NCI-H2227 (cell line): ENCODE measurements at regions not wholly inside any gene's neighbourhood (a gene's known extent, or its start where the extent isn't known, plus 50 kb on each side); places are given as distances from the start of the nearest gene placed in this dataset.

Source experiments
- DNase-seq: peaks from one replicate; lab custom pipeline; 2025; ENCODE audit not compliant: unreplicated experiment; lab: John Stamatoyannopoulos, UW

DNA sequence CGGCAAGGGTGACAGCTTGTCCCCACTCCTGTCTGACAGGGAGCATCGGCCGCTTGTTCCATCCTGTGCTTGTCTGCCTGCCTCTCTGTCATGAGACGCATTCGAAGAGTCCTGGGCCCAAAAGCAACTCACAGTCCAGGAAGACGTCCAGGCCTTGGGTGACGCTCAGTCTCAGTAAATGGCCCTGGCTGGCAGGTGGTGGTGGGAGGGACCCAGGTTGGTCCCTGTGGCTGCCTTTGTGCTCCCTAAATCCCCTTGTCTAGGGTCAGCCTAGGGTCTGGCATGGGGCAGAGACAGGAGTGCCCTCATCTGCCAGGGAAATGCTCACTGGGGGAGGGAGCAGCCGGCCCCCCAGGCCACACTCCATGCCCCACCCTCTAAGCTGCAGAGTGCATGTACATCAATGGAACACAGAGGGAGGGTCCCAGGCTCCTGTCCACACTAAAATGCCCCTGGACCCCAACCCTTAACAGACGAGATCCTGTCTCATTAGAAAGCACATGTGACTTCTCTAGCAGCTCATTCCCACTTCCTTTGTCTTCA, 295.2 kb upstream of the ZNF32 start:
- no peak for DNase-seq

DNA sequence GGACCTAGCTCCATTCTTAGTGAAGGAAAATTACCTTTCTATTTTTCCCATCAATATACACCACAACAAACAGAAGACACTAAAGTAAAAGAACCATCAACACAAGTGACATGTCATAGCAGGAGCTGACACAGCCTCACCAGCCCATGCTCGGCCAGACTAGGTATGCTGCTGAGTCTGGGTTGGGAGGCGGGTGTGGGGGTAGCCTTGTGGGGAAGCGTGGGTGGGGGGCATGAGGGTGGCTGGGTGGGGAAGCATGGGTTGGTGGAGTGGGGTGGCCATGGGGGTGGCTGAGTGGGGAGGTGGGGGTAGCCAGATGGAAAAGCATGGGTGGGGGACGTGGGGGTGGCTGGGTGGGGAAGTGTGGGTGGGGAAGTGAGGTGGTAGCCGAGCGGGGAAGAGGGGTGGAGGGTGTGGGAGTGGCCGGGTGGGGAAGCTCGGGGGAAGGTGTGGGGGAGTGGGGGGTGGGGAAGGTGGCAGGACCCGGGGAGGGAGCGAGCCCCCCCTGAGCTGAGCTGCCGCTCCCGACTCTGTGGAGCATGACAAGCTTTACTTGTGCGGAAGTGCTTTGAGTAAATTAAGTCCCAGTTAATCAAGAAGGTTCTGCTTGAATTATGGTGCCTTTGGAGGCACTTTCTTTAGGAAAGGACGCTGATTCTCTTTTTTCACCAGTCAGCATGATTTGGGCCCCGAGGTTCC, 294.6 kb upstream of the ZNF32 start:
- no peak for DNase-seq

DNA sequence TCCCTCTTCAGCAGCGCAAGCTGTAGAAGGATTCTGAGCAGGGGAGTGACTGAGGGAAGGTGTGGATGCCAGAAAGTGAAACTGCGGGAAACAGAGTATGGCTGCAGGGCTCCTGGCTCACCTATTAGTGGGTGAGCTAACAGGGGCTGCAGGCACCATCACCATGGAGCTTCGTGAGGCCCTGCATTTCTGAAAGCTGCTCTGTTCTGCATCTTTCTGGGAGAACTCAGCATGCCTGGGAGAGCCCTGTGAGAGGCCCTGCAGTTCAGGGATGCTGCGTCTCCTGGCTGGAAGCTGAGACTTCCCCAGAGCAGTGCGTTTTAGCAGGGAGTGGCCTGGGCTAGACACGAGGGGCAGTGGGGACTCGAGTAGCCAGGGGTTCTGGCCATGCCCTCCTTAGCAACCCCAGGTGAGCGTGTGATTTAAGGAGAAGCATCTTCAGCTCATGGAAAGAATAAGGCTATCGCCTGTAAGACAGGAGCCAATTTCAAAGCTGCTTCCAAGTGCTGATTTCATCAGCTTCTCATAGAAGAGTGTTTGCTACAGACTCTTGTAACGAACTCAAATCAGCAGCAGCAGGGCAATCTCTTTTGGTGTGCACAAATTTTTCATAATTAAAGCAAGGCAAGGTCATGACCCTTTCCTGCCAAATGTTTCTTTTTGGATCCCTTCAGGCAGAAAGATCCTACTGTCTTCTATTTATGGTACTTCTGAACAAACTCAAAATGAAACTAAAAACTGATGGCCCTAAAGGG, 293.6 kb upstream of the ZNF32 start:
- no peak for DNase-seq

DNA sequence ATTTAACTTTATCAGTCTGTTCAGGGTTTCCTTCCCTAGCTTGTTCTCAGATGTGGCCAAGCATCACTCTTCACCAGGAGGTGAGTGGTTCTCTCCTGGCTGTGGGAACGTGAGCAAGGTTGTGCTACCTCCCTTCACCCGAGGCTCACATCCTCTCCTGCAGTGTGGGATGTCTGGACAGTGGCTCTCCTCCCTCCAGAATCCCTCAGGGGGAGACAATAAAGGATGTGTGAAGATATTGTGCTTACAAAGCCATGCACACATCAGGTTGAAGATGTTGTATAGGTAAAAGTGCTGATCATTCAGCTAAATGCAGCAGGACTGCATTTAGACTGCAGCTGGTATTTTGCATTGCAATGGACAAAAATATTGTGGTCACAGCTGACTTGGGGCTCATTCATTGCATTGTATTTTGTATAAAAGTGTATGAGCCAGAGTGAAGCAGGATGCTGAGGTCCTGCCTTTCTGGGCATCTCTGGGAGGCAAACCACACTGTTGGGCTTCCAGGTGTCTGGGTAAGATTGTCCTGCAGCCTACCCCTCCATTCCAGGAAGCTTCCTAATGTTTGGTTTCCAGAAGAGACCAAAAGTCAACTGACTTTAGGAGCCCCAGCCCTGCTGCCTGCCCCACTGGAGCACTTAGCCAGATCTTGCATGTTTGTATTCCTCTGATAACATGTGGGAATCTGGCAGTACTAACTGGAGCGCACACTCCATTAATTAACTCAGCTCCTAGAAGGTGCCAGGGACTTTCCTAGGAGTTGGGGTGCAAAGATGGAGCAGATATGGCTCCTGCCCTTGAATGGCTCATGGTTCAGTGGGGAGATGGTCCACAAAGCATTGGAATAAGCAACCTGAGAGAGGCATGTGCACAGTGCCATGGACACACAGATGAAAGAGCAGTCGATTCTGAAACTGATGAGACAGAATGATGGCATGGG, 292.5 kb upstream of the ZNF32 start:
- DNase-seq = no peak

DNA sequence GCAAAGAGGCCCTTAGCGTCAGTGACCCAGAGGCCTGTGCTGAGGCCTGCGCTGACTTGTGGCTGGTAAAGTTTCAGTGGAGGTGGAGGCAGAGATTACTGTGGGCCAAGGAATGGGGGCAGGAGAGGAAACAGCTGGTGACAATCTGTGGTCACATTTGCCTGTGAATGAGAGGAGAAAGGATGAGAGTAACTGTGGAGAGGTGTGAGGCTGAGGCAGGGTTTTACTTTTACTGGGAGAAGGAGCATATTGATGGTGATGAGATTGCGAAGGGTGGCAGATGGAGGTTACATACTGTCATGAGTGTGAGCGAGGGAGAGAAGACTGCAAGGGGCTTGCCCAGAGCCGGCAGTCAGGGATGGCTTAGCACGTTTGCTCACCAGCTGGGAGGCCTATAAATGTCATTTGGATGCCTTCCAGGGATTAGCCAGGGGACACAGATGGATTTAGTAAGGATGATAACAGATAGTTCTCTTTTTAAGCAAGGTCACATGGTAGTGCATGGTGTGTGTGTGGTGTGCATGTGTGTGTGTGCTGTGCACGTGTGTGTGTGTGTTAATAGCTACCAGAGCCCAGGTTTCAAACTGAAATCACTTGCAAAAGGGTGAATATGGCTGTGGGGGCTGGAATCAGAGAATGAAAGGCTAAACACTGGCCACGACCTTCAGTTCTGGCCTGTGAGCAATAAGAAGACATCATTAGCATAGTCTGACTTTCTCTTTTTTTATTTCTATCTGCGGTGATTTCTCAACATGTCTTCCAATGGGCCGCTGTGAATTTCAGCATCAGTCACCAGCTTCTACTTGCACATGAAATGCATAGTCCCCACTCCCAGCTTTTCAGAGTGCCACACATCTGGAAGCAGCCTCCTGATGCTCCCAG, 291.5 kb upstream of the ZNF32 start:
- no peak for DNase-seq

DNA sequence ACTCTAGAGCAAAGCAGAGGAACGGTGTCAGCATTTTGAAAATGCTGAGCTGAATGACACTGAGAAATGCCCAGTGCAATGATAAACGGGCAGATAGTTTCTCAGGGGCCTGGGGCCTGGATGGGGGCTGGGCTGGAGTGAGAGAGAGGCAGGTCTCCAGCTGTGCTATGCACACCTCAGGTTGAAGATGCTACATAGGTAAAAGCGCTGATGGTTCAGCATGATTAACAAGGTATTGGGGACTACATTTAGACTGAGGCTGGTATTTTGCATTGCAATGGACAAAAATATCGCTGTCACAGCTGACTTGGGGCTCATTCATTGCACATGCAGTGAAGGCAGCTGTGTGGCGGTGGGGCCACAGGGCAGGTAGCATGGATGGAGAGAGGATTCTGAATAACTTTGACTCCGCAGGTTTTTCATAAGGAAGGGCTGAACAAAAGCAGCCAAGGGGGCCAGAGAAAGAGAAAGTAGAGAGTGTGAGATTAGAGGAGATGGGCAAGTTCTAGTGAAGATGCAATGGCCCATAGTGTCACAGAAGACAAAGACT, 290.8 kb upstream of the ZNF32 start:
- DNase-seq = no peak

DNA sequence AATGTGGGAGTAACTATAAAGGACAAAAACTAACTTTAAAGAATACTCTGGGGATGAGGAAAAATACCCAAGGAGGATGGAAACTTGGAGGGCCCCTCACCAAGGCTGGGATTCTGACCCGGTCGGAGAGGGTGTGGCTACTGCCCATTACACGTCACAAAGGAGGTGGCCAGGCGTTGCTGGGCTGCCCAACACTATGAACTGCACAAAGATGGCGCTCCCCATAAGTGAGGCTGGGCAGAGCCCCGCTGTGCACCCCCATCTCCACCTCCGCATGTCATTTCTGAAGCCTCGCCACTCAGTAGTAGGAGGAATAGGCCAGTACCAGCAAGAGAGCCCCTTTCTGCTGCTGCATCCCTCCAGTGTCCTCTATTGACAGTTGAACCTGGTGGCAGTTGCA, 290.1 kb upstream of the ZNF32 start:
- no peak for DNase-seq

DNA sequence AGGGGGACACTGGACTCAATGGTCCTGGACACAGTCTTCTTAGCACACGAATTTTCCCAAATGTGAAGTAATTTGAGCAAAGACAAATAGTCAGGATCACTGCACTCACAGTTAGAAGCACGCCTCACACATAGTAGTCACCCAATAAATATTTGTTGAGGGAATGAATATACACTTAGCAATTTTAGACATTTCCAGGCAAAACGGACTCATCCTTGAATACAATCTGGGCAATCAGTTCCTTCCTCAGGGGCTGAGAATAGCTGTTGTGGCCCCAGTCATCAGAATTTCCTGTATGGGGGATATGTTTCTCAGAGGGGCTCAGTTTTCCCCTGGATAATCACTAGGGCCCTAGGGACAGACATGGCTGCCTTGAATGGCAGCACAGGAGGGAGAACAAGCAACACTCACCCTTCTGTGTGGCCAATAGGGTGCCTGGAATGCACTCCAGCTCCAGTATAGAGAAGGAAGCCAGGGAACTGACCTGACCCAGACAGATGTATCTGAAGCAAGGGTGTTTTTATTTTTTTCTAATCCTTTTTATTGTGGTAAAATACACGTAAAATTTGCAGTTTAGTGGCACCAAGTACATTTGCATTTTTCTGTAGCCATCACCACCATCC, 282.7 kb upstream of the ZNF32 start:
- no peak for DNase-seq

DNA sequence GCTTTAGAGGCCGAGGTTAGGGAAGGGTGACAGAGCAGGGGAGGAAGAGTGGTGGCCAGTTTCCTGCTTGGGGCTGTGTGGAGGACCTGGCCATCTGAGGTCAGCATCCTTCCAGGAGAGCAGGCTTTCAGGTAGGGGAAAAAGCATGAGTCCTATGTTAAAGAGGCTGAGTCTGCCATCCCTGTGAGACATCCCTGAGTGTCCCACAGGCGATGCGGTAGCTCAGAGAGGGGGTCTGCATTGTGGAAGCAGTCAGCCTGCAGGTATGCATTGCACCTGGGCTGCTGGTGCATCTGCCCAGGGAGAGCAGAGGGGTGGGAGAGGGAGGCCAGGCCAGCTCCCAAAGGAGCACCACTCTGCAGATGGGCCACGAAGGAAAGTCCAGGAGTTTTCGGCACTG, 282.1 kb upstream of the ZNF32 start:
- no peak for DNase-seq

DNA sequence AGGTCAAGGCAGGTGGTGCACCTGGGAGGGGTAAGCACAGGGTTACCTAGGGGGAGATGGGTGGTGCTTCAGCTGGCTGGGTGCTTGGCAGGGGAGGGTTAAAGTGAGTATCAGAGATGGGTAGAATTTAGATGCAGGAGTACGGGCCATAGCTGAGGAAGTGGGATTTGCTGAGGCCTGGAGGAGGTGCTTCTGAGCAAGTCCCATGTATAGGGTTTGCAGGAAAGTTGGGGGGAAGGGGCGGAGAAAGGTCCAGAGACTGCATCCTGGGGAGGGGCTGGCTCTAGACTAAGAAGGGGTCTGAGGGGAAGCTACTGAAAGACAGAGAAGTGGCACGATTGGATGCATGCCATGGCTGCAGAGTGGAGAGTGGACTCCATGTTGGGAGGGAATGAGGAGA, 281.6 kb upstream of the ZNF32 start:
- DNase-seq = no peak

DNA sequence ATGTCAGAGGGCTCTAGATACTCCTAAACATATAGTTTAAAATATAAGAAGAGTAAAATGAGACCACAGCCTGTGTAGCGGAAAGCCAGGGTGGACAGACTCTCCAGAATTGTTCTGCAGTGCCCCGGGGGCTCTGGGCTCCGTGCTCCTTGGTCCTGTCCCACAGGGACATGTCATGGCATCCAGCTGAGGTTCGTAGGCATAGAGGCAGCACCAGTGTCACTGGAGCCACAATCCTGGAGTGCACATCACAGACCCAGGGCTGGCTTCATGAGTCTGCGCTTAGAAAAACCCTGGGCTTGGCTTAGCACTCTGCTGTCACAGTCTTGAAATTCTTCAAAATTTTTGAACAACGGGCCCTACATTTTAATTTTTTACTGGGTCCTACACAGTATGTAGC, 280.4 kb upstream of the ZNF32 start:
- DNase-seq = no peak

DNA sequence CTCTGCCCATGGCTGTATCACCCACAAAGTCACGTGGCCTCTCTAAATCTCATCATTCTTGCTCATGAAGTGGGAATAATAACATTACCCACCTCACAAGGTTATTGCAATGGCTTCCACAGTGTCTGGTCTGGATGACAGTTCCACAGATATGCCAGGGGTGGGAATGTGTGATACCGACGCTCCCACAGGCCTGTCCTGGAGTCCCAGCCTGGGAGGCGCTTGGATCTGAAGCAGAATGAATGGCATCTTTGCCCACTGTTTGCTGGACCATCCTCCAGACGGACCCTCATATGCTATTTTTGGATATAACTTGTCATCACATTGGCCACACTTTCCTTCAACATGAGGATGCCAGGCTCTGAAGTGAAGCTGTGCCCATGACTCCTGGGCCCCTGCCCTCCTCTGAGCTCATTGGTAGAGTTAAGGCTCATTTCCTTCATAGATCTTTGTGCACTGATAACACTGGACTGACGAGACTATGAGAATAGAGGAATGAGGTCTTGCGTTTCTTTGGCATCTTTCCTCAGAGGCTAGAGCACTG, 279.8 kb upstream of the ZNF32 start:
- no peak for DNase-seq

DNA sequence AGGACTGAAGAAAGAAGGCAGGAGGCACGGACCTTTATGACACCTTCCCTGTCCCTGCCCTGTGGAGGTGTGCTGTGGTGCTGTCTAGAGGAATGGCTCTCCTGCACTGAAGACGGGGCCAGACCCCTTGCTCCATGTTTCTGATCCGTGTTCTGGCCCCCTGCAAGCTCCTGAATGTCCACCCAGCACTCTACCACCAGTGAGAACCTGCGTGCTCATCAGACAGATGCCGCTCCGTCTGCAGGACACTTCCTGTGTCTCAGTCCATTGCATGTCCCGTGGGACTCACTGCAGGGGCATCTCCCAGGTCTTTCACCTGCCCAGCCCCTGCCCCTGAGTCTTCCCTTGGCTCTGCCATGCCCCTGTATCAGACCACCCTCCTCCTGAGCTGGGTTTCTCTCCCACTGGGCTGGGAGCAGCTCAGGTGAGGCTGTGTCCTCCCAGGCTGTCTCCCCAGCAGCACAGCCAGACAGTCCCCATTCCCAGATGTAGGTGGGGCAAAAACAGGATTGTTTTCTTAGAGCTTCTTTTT, 278.3 kb upstream of the ZNF32 start:
- DNase-seq = no peak

DNA sequence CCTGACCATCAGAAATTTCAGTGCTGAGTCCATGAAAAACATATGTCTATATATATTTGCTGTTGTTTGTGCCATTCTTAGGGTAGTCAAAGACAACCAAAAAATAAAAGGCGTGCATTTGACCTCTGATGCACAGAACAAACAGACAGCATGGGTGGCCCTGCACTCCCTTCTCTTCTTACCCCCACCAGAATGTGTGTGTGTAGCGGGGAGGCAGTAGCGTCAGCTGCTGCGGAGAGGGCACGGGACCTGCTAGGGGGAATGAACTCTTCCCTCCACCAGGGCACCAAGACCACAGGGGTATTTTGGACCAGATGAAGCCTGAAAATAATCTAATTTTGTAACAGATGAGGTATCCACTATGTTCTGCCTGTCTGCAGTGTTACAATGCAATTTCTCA, 277.7 kb upstream of the ZNF32 start:
- no peak for DNase-seq

DNA sequence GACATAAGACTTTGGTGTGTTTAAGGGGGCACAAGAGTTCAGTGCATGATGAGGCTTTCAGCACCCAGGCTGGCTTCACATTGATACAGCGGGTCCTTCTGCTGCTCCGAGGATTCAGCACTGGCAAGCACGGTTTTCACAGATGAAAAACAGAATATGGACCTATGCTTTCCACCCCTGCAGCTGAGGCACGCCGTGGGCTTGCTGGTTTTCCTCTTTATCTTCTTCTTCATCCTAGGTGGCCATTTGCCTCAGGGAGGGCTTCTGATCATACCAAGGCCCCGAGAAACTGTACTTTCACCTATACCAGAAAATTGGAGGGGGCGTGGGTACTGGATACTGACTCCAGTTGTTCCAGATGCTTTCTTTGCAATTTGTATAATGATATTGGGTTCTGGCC, 277.1 kb upstream of the ZNF32 start:
- DNase-seq = no peak

DNA sequence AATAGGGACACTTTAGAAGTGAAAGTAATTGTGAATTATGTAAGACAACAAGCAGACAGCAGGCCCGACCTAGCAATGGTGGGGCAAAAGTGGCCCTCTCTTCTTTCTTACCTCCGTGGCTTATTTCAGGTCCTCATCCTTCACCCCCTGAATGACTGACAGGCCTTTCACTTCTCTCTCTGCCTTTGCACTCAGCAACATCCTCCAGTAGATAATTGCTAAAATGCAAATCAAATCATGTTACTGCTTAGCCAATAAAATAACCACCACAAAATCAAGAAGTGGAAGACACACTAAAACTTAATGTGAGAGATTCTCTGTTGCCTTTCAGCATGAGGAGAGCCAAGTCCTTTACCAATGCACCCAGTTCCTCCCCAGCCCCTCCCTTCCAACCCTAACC, 274.6 kb upstream of the ZNF32 start:
- no peak for DNase-seq

DNA sequence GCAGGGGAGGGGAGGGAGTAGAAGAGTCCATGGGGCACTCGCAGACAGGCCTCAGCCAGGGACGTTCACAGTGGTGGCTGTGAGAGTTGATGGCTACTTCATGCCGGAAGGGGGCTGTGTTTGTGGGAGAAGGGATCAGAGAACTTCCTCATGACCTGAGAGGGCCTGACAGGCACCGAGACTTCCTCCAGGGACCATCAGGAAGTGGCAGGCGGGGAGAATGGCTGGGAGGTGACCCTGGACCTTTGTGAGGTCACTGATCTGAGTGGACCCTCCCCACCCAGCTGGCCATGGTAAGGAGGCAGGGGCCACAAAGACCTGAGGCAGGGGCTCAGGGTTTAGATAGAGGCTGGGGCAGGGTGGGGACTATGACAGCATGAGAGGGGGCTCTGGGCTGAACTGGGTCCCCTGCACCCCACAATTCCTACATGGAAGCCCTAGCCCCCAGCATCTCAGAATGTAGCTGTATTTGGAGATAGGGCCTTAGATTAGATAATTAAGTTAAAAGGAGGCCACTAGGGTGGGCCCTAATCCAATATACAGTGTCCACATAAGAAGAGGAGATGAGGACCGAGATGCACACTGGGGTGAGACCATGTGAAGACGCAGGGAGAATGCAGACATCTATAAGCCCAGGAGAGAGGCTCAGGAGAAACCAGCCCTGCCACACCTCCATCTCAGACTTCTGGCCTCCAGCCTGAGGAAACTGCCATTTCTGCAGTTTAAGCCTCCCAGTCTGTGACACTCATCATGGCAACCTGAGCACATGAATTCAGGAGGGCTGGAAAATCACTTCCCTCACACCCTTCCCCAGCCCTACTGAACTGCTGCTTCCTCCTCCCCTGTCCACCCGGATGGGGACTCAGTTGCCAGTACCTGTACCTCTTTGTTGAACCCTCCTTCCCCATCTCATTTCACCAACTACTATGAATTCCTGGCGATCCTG, 273.9 kb upstream of the ZNF32 start:
- DNase-seq = no peak

DNA sequence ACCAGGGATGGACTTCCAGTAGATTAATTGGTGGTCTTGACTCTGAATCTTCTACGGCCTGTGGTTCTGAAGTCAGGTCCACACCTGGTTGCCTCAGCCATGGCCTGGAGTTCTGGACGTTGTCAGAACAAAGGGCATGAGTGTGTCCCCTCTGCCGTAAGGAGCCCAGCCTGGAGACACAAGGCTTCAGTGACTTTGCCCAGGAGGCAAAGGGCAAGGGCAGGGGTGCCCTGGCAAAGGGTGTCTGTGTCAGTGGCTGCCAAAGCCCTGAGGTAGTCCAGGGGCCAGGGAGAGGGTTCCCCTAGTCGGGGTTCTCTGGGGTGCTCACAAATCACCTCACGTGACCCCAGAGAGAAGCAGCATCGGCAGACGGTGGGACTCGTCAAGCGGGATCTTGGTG, 273.2 kb upstream of the ZNF32 start:
- no peak for DNase-seq
